MCF 10A (cell line): ENCODE measurements at regions not wholly inside any gene's neighbourhood (a gene's known extent, or its start where the extent isn't known, plus 50 kb on each side); places are given as distances from the start of the nearest gene placed in this dataset.

Experiments used
- BruUV-seq: library from RNA; stranded (reverse); fragments of 400-500 nt; replicated peaks from 2 replicates; lab custom pipeline; 2021; lab: Mats Ljungman, UMichigan
- CTCF ChIA-PET: fragments of 300-600 bp; sonication (Branson Sonifier 250); formaldehyde crosslinking; extraction: SDS; loops from one replicate; lab custom pipeline; 2021; ENCODE audit warnings: antibody characterized with exemption, inconsistent platforms; lab: Yijun Ruan, JAX
- POLR2A ChIA-PET: fragments of 300-600, 350-650 bp; sonication (Branson Sonifier 250); formaldehyde crosslinking; extraction: SDS; loops from one replicate; lab custom pipeline; 2020; ENCODE audit warnings: antibody characterized with exemption, inconsistent platforms; lab: Yijun Ruan, JAX
- DNase-seq: peaks from one replicate; pipeline ENCODE4 v3.0.0-alpha.2; 2018; ENCODE audit not compliant: unreplicated experiment
- H3K27ac Mint-ChIP-seq: one replicate; pipeline ENCODE4 v1.8.0; 2022; ENCODE audit warnings: mild to moderate bottlenecking, low read depth, mixed read lengths; ENCODE audit not compliant: unreplicated experiment
- H3K27me3 Mint-ChIP-seq: one replicate; pipeline ENCODE4 v1.8.0; 2022; ENCODE audit warnings: mixed read lengths; ENCODE audit not compliant: insufficient read depth, unreplicated experiment
- H3K36me3 Mint-ChIP-seq: one replicate; pipeline ENCODE4 v1.8.0; 2022; ENCODE audit warnings: mild to moderate bottlenecking, moderate library complexity, mixed read lengths; ENCODE audit not compliant: insufficient read depth, unreplicated experiment
- H3K4me1 Mint-ChIP-seq: one replicate; pipeline ENCODE4 v1.8.0; 2022; ENCODE audit warnings: mixed read lengths; ENCODE audit not compliant: insufficient read depth, unreplicated experiment
- H3K4me3 Mint-ChIP-seq: one replicate; pipeline ENCODE4 v1.8.0; 2022; ENCODE audit warnings: mild to moderate bottlenecking, moderate library complexity, mixed read lengths; ENCODE audit not compliant: unreplicated experiment
- H3K9me3 Mint-ChIP-seq: one replicate; pipeline ENCODE4 v1.8.0; 2022; ENCODE audit warnings: mixed read lengths; ENCODE audit not compliant: unreplicated experiment
- intact Hi-C: fragments of 100-400 bp; cut with micrococcal nuclease; formaldehyde crosslinking; loops from 2 replicates; pipeline ENCODE4 v1.14.1; 2022
- TF ChIP-seq, protein P1 (sequence below): fragments of 200-600 bp; IDR thresholded peaks from one replicate; pipeline ENCODE4 v1.8.0; 2022; ENCODE audit warnings: antibody characterized with exemption, mild to moderate bottlenecking; ENCODE audit not compliant: unreplicated experiment

DNA sequence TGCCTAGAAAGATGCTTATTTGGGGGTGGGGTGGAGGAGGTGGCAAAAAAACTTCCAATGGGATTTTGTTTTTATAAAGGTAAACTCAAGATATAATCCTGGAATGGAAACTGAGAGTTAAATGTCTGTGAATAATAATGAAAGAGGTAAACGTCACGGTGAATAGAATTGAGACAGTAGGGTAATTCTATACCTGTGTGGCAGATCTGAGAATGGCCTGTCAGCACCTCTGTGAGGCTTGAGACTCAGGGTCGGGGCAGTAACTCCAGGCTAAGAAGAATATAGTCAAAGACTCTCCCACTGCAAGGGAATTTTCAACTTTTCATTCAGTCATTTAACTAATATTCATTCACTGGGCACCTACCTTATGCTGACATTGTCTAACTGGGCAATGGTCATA is 581.2 kb upstream of the ZNF608 start:
- H3K36me3 Mint-ChIP-seq = no peaks in the 10 kb centered on the region
- H3K9me3 Mint-ChIP-seq = peaks cover 7% of the 10 kb centered on the region
- intact Hi-C loops = no loop called here
- H3K4me1 Mint-ChIP-seq = peaks cover 7% of the 10 kb centered on the region
- no TSS peak for BruUV-seq
- H3K27me3 Mint-ChIP-seq = no peaks in the 10 kb centered on the region
- no peak overlapping the region for H3K4me3 Mint-ChIP-seq
- DNase-seq = no peak
- POLR2A ChIA-PET = interaction anchor here (0.6 kb wide), 1 partner anchor 162 kb away, joined by 3 read pairs; no protein-coding TSS in a partner anchor
- CTCF ChIA-PET = interaction anchor here (0.7 kb wide), 1 partner anchor 44 kb away, joined by 3 read pairs; no protein-coding TSS in a partner anchor
- H3K27ac Mint-ChIP-seq = no peak overlapping the region
- TF ChIP-seq, protein P1, sequence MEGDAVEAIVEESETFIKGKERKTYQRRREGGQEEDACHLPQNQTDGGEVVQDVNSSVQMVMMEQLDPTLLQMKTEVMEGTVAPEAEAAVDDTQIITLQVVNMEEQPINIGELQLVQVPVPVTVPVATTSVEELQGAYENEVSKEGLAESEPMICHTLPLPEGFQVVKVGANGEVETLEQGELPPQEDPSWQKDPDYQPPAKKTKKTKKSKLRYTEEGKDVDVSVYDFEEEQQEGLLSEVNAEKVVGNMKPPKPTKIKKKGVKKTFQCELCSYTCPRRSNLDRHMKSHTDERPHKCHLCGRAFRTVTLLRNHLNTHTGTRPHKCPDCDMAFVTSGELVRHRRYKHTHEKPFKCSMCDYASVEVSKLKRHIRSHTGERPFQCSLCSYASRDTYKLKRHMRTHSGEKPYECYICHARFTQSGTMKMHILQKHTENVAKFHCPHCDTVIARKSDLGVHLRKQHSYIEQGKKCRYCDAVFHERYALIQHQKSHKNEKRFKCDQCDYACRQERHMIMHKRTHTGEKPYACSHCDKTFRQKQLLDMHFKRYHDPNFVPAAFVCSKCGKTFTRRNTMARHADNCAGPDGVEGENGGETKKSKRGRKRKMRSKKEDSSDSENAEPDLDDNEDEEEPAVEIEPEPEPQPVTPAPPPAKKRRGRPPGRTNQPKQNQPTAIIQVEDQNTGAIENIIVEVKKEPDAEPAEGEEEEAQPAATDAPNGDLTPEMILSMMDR = no peak

DNA sequence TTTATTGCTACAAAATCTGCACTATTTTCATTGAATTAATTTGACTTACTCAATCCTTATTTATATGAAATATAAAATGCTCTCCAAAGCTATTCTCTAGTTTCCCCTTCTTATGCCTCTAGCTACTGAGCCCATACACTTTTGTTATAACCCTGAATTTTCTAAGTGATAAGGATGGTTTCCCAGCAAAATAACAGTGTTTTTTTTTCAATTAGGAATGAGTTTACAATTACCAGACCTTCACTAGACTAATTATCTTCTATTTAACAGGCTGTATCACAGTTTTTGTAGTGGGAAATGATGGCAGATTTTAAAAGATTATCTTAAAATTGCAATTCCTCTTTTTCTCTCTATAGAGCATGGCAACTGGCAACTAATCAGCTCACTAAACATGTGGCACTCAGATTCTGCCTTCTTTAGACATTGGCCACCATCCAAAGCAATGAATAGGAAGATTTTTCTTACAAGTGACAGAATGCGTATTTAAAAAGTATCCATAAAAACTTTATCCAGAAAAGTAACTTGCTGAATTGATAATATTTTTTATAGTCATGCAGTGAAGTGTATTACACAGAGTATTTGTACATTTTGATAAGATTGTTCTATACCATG is 585.7 kb upstream of the ZNF608 start:
- BruUV-seq = no TSS peak
- no peaks in the 10 kb centered on the region for H3K27me3 Mint-ChIP-seq
- no peak overlapping the region for H3K4me3 Mint-ChIP-seq
- H3K9me3 Mint-ChIP-seq = peaks cover 7% of the 10 kb centered on the region
- TF ChIP-seq, protein P1 = no peak
- DNase-seq = no peak
- H3K36me3 Mint-ChIP-seq = no peaks in the 10 kb centered on the region
- H3K4me1 Mint-ChIP-seq = no peaks in the 10 kb centered on the region
- intact Hi-C loops = loop anchor here (10.0 kb wide), 1 partner anchor 587 kb away; the partner anchor contains the start of gene ZNF608
- no peak overlapping the region for H3K27ac Mint-ChIP-seq
- ChIA-PET CTCF (interaction anchor here (0.6 kb wide), 1 partner anchor 54 kb away, joined by 3 read pairs; no protein-coding TSS in a partner anchor), POLR2A (interaction anchor here (0.6 to 0.7 kb wide), 2 partner anchors 25 to 35 kb away, joined by 3 to 4 read pairs; no protein-coding TSS in a partner anchor)

DNA sequence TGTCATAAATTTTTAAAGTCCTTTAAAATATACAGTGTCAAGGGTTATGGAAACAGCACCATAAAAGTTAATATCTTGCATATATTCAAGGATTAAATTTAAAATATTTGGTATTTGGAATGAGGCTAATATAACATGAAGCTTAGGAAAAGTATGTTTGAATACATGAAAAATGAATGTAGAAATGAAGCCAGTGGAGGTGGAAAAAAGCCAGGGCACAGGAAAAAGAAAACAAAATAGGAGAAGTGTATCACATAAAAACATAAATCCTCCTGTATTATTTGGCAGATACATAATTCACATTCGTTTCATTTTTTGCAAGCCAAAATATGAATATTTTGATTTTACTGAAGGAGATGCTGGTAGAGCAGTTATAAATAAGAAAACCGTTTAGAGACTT is 587.0 kb upstream of the ZNF608 start:
- BruUV-seq = no TSS peak

DNA sequence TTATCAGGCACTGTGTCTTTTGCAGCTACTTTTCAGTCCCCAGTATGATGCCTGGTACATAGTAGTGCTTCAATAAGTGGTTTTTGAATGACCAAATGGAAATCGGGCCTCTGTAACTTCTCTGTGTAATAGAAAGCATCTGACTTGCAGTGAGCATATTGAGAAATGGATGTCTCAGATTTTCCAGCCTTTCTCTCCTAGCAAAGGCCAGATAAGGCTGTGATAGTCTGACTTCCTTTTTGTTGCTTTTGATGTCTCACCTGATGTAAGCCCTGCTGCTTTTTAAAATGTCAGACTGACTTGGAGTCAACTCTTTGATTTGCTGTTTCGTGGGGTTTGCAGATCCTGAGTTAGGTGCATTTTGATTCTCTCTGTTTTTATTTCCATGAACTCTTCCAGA is 590.0 kb upstream of the ZNF608 start:
- intact Hi-C loops = loop anchor here (10.0 kb wide), 1 partner anchor 592 kb away; the partner anchor contains the start of gene ZNF608
- Mint-ChIP-seq H3K36me3 (no peaks in the 10 kb centered on the region), H3K27ac (no peak overlapping the region), H3K9me3 (no peaks in the 10 kb centered on the region), H3K4me1 (no peaks in the 10 kb centered on the region), H3K27me3 (no peaks in the 10 kb centered on the region), H3K4me3 (no peak overlapping the region)
- POLR2A ChIA-PET = no interaction called here
- no TSS peak for BruUV-seq
- DNase-seq = no peak
- CTCF ChIA-PET = no interaction called here
- TF ChIP-seq, protein P1 = no peak

More for the DNA sequence above, 587.0 kb upstream of the ZNF608 start:
- Mint-ChIP-seq H3K4me3 (no peak overlapping the region), H3K36me3 (no peaks in the 10 kb centered on the region), H3K4me1 (no peaks in the 10 kb centered on the region), H3K9me3 (peaks cover 7% of the 10 kb centered on the region), H3K27me3 (no peaks in the 10 kb centered on the region), H3K27ac (no peak overlapping the region)
- TF ChIP-seq, protein P1 = no peak
- intact Hi-C loops = loop anchor here (10.0 kb wide), 1 partner anchor 589 kb away; the partner anchor contains the start of gene ZNF608
- ChIA-PET CTCF (interaction anchor here (0.6 kb wide), 1 partner anchor 84 kb away, joined by 7 read pairs; no protein-coding TSS in a partner anchor), POLR2A (interaction anchor here (0.6 kb wide), 1 partner anchor 695 kb away, joined by 3 read pairs; no protein-coding TSS in a partner anchor)
- DNase-seq = no peak
